ENCODE measurements at regions not wholly inside any gene's neighbourhood (a gene's known extent, or its start where the extent isn't known, plus 50 kb on each side); places are given as distances from the start of the nearest gene placed in this dataset.
A peak's percentile ranks its signal among the peaks of the same experiment; 100 is the strongest.
"Not testable (repeated sequence)": the region's sequence is repeated elsewhere in the genome, so short reads cannot be mapped to it uniquely, and the experiment has no call there.

GRCh38 chr13:55981381-55981780 is 1159.3 kb upstream of the PRR20A start:
- Mint-ChIP-seq H3K9me3 (peaks cover 6% of the 10 kb centered on the region), H3K27me3 (no peaks in the 10 kb centered on the region), H3K4me3 (no peak overlapping the region), H3K36me3 (no peaks in the 10 kb centered on the region), H3K27ac (no peak overlapping the region), H3K4me1 (ENCODE audit: unreplicated experiment) (no peaks in the 10 kb centered on the region)
- TF ChIP-seq CTCF (conservative IDR thresholded peaks at IDR 0.05): no peak
- DNase-seq (ENCODE audit: extremely low spot score, unreplicated experiment): no peak

GRCh38 chr13:55984026-55984425 is 1156.7 kb upstream of the PRR20A start:
- not testable (repeated sequence) for H3K27ac Mint-ChIP-seq; H3K4me3 Mint-ChIP-seq; H3K9me3 Mint-ChIP-seq; DNase-seq (ENCODE audit: extremely low spot score, unreplicated experiment); H3K36me3 Mint-ChIP-seq; H3K4me1 Mint-ChIP-seq (ENCODE audit: unreplicated experiment); H3K27me3 Mint-ChIP-seq

GRCh38 chr13:55990631-55991030 is 1150.1 kb upstream of the PRR20A start:
- Mint-ChIP-seq H3K9me3 (no peaks in the 10 kb centered on the region), H3K27me3 (no peaks in the 10 kb centered on the region), H3K4me3 (no peak overlapping the region), H3K4me1 (ENCODE audit: unreplicated experiment) (no peaks in the 10 kb centered on the region), H3K27ac (no peak overlapping the region), H3K36me3 (no peaks in the 10 kb centered on the region)
- no peak for DNase-seq (ENCODE audit: extremely low spot score, unreplicated experiment)
- TF ChIP-seq CTCF (conservative IDR thresholded peaks at IDR 0.05): no peak

GRCh38 chr13:55991666-55992065 is 1149.1 kb upstream of the PRR20A start:
- H3K27ac Mint-ChIP-seq: no peak overlapping the region
- H3K4me1 Mint-ChIP-seq (ENCODE audit: unreplicated experiment): no peaks in the 10 kb centered on the region
- no peaks in the 10 kb centered on the region for H3K27me3 Mint-ChIP-seq
- no peak for TF ChIP-seq CTCF (conservative IDR thresholded peaks at IDR 0.05)
- no peak for DNase-seq (ENCODE audit: extremely low spot score, unreplicated experiment)
- H3K4me3 Mint-ChIP-seq: no peak overlapping the region
- H3K9me3 Mint-ChIP-seq: no peaks in the 10 kb centered on the region
- H3K36me3 Mint-ChIP-seq: no peaks in the 10 kb centered on the region

GRCh38 chr13:55992145-55992544 is 1148.6 kb upstream of the PRR20A start:
- H3K9me3 Mint-ChIP-seq: no peaks in the 10 kb centered on the region
- no peak overlapping the region for H3K27ac Mint-ChIP-seq
- no peaks in the 10 kb centered on the region for H3K27me3 Mint-ChIP-seq
- no peaks in the 10 kb centered on the region for H3K36me3 Mint-ChIP-seq
- DNase-seq (ENCODE audit: extremely low spot score, unreplicated experiment): no peak
- no peak overlapping the region for H3K4me3 Mint-ChIP-seq
- H3K4me1 Mint-ChIP-seq (ENCODE audit: unreplicated experiment): no peaks in the 10 kb centered on the region
- TF ChIP-seq CTCF (conservative IDR thresholded peaks at IDR 0.05): no peak

GRCh38 chr13:55999709-56000108 is 1141.0 kb upstream of the PRR20A start:
- Mint-ChIP-seq H3K4me3 (no peak overlapping the region), H3K4me1 (ENCODE audit: unreplicated experiment) (no peaks in the 10 kb centered on the region), H3K36me3 (no peaks in the 10 kb centered on the region), H3K27me3 (no peaks in the 10 kb centered on the region), H3K27ac (no peak overlapping the region), H3K9me3 (peaks cover 4% of the 10 kb centered on the region)
- TF ChIP-seq CTCF (conservative IDR thresholded peaks at IDR 0.05): peak; percentile 31
- DNase-seq (ENCODE audit: extremely low spot score, unreplicated experiment): no peak

Measured in type B pancreatic cell (in vitro differentiated cells).